ENCODE measurements at regions not wholly inside any gene's neighbourhood (a gene's known extent, or its start where the extent isn't known, plus 50 kb on each side); places are given as distances from the start of the nearest gene placed in this dataset.

GRCh38 chr9:93808115-93809029, 146.8 kb downstream of the BARX1 start:
- ATAC-seq = peak; percentile 85
- WGBS (ENCODE audit: insufficient coverage, low coverage, missing lambda C conversion rate) = 5% methylated on average over 8 of the region's 10 CpGs
- Histone ChIP-seq H3K9me1 (ENCODE audit: control insufficient read depth, insufficient read depth, low read length) (no peaks in the 10 kb centered on the region), H3K4me3 (no peak overlapping the region), H4K20me1 (replicated peaks; ENCODE audit: control insufficient read depth, insufficient read depth, low read length) (no peaks in the 10 kb centered on the region), H3K27me3 (ENCODE audit: control insufficient read depth in 2 of 2, insufficient read depth in 2 of 2, low read length in 2 of 2) (no peaks in the 10 kb centered on the region; a peak in 2 of 5 replicates), H3K36me3 (ENCODE audit: control insufficient read depth, insufficient read depth, low read length) (no peaks in the 10 kb centered on the region), H3K4me1 (replicated peaks in 1 of 2; ENCODE audit: control insufficient read depth in 2 of 2, insufficient read depth in 2 of 2, low read length in 2 of 2) (peaks cover 6 to 34% of the 10 kb centered on the region in 2 experiments; a peak in 4 of 5 replicates), H3K9me3 (replicated peaks; ENCODE audit: control insufficient read depth, insufficient read depth, low read depth, low read length) (no peaks in the 10 kb centered on the region), H3K79me2 (ENCODE audit: control insufficient read depth, insufficient read depth, low read length) (no peaks in the 10 kb centered on the region), H3K9ac (ENCODE audit: insufficient read depth in 1 of 2, low read depth in 2 of 2, low read length in 2 of 2) (peak overlapping the region in 1 of 2 experiments; percentile 8; a peak in 1 of 4 replicates), H2AFZ (ENCODE audit: low read depth, low read length) (peak overlapping the region; percentile 71), H3K4me2 (ENCODE audit: insufficient read depth, low read length) (peak overlapping the region; percentile 56), H3K27ac (ENCODE audit: extremely low read depth, low read depth, low read length) (peak overlapping the region; percentile 38)
- peak; percentile 45 to 88 (median 62) for DNase-seq (ENCODE audit: extremely low read depth in 1 of 4, low spot score in 3 of 4)
- intact Hi-C loops (cut with micrococcal nuclease) (no loop called here), in situ Hi-C loops (cut with MboI) (no loop called here)
- no TSS peak for BruUV-seq (replicated peaks)
- ChIA-PET POLR2A (interaction anchor here (0.6 to 1.6 kb wide), 8 partner anchors 12 to 259 kb away, joined by 3 to 8 read pairs (median 3); no protein-coding TSS in a partner anchor), CTCF (ENCODE audit: low intra/inter-chr PET ratio) (no interaction called here)
- peak; percentile 95 for FAIRE-seq
- TF ChIP-seq ZFP1 (CRISPR knock-in tag; IDR thresholded peaks at IDR 0.05) (no peak), ZNF79 (CRISPR knock-in tag; IDR thresholded peaks at IDR 0.05; ENCODE audit: low read depth) (no peak), CBFA2T3 (IDR thresholded peaks at IDR 0.05) (peak; percentile 82), RBM17 (IDR thresholded peaks at IDR 0.05; ENCODE audit: borderline replicate concordance, low read depth, low read length) (no peak), HOXB6 (CRISPR knock-in tag; IDR thresholded peaks at IDR 0.05; ENCODE audit: borderline replicate concordance) (no peak), MAX (CRISPR knock-in tag; IDR thresholded peaks at IDR 0.05) (no peak), EP300 (IDR thresholded peaks at IDR 0.05; ENCODE audit: low read length) (peak; percentile 70; the same call in 1 of the 2 replicates), TCF7 (IDR thresholded peaks at IDR 0.05; ENCODE audit: borderline replicate concordance) (no peak), KLF16 (IDR thresholded peaks at IDR 0.05) (no peak), RFX1 (IDR thresholded peaks at IDR 0.05) (peak; percentile 67; the same call in 1 of the 2 replicates), TAL1 (IDR thresholded peaks at IDR 0.05) (peak; percentile 74; the same call in 1 of the 2 replicates), EHMT2 (IDR thresholded peaks at IDR 0.05) (peak; percentile 36; the same call in 1 of the 2 replicates)
- TF ChIP-seq, protein P1, sequence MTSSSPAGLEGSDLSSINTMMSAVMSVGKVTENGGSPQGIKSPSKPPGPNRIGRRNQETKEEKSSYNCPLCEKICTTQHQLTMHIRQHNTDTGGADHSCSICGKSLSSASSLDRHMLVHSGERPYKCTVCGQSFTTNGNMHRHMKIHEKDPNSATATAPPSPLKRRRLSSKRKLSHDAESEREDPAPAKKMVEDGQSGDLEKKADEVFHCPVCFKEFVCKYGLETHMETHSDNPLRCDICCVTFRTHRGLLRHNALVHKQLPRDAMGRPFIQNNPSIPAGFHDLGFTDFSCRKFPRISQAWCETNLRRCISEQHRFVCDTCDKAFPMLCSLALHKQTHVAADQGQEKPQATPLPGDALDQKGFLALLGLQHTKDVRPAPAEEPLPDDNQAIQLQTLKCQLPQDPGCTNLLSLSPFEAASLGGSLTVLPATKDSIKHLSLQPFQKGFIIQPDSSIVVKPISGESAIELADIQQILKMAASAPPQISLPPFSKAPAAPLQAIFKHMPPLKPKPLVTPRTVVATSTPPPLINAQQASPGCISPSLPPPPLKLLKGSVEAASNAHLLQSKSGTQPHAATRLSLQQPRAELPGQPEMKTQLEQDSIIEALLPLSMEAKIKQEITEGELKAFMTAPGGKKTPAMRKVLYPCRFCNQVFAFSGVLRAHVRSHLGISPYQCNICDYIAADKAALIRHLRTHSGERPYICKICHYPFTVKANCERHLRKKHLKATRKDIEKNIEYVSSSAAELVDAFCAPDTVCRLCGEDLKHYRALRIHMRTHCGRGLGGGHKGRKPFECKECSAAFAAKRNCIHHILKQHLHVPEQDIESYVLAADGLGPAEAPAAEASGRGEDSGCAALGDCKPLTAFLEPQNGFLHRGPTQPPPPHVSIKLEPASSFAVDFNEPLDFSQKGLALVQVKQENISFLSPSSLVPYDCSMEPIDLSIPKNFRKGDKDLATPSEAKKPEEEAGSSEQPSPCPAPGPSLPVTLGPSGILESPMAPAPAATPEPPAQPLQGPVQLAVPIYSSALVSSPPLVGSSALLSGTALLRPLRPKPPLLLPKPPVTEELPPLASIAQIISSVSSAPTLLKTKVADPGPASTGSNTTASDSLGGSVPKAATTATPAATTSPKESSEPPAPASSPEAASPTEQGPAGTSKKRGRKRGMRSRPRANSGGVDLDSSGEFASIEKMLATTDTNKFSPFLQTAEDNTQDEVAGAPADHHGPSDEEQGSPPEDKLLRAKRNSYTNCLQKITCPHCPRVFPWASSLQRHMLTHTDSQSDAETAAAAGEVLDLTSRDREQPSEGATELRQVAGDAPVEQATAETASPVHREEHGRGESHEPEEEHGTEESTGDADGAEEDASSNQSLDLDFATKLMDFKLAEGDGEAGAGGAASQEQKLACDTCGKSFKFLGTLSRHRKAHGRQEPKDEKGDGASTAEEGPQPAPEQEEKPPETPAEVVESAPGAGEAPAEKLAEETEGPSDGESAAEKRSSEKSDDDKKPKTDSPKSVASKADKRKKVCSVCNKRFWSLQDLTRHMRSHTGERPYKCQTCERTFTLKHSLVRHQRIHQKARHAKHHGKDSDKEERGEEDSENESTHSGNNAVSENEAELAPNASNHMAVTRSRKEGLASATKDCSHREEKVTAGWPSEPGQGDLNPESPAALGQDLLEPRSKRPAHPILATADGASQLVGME (CRISPR knock-in tag; IDR thresholded peaks at IDR 0.05) = no peak
- TF ChIP-seq, protein P2, sequence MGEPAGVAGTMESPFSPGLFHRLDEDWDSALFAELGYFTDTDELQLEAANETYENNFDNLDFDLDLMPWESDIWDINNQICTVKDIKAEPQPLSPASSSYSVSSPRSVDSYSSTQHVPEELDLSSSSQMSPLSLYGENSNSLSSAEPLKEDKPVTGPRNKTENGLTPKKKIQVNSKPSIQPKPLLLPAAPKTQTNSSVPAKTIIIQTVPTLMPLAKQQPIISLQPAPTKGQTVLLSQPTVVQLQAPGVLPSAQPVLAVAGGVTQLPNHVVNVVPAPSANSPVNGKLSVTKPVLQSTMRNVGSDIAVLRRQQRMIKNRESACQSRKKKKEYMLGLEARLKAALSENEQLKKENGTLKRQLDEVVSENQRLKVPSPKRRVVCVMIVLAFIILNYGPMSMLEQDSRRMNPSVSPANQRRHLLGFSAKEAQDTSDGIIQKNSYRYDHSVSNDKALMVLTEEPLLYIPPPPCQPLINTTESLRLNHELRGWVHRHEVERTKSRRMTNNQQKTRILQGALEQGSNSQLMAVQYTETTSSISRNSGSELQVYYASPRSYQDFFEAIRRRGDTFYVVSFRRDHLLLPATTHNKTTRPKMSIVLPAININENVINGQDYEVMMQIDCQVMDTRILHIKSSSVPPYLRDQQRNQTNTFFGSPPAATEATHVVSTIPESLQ (CRISPR knock-in tag; IDR thresholded peaks at IDR 0.05) = no peak
